ENCODE measurements at regions not wholly inside any gene's neighbourhood (a gene's known extent, or its start where the extent isn't known, plus 50 kb on each side); places are given as distances from the start of the nearest gene placed in this dataset.

DNA sequence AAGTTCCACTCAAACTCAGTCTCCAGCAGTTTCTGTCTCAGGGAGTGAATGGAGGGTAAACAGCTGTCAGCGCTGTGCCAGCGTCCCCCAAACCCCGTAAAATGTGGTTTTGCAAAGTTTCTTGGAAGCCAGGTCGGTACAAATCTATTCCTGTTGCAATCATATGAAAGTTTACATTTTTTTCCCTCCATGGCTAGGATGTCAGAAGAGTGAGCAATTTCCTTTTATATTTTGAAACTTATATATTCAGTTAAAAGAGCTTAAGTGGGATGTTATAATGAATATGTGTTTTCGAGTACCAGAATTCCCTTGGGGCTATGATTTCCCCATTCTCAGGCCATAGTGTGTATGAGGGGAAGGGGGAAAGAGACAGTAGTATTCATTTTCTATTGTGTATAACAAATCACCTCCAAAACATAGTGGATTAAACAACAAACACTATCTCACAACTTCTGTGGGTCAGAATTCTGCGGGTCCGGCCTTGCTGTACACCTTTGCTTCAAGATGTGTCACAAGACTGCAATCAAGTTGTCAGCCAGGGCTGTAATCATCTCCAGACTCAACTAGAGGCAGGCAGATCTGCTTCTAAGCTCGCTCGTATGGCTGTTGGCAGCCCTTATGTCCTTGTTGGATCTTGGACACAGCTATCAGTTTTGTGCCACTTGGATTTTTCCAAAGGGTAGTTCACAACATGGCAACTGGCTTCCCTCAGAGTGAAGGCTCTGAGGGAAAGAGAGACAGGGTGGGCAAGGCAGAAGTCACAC, 107.4 kb downstream of the SNX18 start:
- no peak overlapping the region for H3K27ac ChIP-seq (ENCODE audit: low read depth, low read length)
- 56 to 72% (median 56%) methylated on average over 9 of the region's 9 CpGs for WGBS, 3 donors

GRCh38 chr5:54621709-54622108, 104.2 kb downstream of the SNX18 start:
- H3K27ac ChIP-seq (ENCODE audit: low read depth, low read length) = no peak overlapping the region
- WGBS, 3 donors = 83 to 90% (median 85%) methylated on average over 5 of the region's 5 CpGs

- H3K27ac ChIP-seq (ENCODE audit: low read depth, low read length) = no peak overlapping the region
Observed at GRCh38 chr5:54621048-54621447, 103.5 kb downstream of the SNX18 start.

DNA sequence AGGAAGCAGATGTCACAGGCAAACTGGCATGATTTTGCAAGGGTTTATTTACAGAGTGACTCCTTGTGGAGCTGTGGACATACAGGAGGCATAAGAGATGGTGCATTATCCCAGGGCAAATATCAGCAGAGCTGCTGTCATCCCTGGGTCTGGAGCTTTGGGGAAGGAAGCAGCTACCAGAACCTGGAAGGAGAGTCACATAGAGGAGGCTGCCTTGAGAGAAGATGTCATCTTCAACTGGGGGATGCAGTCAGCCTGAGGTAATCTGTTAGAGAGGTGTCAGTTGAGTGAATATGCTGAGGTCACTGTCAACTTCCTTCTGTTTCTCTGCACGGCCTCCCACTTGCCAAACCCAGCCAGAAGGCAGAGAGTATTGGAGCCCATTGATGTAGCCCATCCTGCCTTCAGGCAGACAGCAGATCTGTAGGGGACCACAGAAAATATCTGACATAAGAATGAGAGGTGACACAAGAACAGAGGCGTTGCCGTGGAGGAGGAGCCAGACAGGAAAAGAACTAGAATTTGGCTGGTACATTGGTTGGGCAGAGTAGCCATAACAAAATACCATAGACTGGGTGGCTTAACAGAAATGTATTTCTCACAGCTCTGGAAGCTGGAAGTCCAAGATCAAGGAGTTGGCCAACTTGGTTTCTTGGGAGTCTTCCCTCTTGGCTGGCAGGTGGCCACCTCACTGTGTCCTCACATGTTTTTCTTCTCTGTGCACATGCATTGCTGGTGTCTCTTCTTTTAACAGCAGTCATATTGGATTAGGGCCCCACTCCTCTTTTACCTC, 102.8 kb downstream of the SNX18 start:
- WGBS, 3 donors = 57 to 91% (median 60%) methylated on average over 3 of the region's 3 CpGs

More at GRCh38 chr5:54621048-54621447, 103.5 kb downstream of the SNX18 start:
- 72 to 96% (median 88%) methylated on average over 1 of the region's 1 CpG for WGBS, 3 donors

DNA sequence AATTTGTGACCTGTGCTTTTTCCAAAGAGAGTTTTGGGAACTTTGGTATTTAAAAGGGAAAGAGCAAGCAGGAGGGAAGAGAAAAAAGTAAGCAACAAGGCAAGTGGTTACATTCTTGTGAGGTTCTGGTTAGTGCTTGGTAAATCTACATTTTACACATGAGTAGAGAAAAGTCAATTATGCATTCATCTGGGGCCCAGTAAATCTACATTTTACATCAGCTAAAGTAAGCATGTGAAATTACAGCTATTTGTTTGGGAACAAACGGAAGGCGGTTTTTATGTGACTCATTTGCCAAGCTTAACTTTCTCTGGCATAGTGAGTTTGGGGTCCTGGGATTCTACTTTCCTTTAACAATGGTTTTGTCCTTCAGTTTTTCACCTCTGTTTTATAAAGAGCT, 102.2 kb downstream of the SNX18 start:
- H3K27ac ChIP-seq (ENCODE audit: low read depth, low read length) = no peak overlapping the region
- WGBS, 3 donors = 57 to 89% (median 66%) methylated on average over 2 of the region's 2 CpGs

More for the DNA sequence above, 102.8 kb downstream of the SNX18 start:
- no peak overlapping the region for H3K27ac ChIP-seq (ENCODE audit: low read depth, low read length)

DNA sequence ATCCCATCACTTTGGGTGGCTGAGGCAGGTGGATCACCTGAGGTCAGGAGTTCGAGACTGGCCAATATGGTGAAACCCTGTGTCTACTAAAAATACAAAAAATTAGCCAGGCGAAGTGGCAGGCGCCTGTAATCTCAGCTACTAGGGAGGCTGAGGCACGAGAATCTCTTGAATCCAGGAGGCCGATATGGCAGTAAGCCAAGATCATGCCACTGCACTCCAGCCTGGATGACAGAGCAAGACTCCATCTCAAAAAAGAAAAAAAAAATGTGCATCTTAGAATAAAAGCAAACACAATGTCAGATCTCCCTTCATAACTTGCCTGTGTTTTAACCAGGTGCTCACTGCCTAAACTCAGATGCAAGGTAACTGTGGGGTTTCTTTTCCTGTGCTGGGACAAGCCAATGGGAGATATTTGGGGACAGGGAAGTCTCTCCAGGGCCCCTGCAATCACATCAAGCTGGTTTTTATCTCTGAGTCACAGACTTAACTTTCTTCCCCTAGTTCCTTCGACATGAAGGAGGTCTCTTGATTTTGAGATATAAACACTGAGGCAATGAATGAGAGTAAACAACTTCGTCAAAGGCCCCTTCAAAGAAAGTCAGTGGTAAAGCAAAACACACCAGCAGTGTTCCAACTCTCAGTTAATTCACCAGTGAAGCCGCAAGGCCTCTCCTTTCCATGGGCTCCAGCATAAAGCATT, 99.1 kb downstream of the SNX18 start:
- no peak overlapping the region for H3K27ac ChIP-seq (ENCODE audit: low read depth, low read length)
- WGBS, 3 donors = 79 to 86% (median 84%) methylated on average over 8 of the region's 8 CpGs

DNA sequence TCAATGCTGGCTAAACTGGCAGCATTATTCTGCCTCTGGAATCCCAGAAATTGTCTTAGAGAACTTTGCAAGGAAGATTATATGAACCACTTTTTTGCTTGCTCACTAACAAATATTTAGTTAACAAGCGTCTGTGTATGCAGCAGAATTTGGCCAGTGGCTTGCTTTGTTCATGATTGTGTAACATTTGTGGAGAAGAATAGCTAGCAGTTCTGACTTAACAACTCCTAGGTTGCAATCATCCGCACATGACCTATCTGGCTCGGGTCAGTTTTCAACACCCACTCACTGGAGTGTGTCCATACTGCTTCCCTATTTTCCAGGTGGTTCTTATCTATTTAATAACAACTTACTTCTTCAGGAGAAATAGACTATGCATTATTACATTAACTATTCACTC, 98.5 kb downstream of the SNX18 start:
- WGBS, 3 donors = 13 to 60% (median 18%) methylated on average over 3 of the region's 3 CpGs
- no peak overlapping the region for H3K27ac ChIP-seq (ENCODE audit: low read depth, low read length)

GRCh38 chr5:54615381-54615780, 97.8 kb downstream of the SNX18 start:
- no peak overlapping the region for H3K27ac ChIP-seq (ENCODE audit: low read depth, low read length)
- 95 to 97% (median 95%) methylated on average over 1 of the region's 1 CpG for WGBS, 3 donors

GRCh38 chr5:54612711-54613110, 95.2 kb downstream of the SNX18 start:
- 86 to 94% (median 92%) methylated on average over 5 of the region's 5 CpGs for WGBS, 3 donors

DNA sequence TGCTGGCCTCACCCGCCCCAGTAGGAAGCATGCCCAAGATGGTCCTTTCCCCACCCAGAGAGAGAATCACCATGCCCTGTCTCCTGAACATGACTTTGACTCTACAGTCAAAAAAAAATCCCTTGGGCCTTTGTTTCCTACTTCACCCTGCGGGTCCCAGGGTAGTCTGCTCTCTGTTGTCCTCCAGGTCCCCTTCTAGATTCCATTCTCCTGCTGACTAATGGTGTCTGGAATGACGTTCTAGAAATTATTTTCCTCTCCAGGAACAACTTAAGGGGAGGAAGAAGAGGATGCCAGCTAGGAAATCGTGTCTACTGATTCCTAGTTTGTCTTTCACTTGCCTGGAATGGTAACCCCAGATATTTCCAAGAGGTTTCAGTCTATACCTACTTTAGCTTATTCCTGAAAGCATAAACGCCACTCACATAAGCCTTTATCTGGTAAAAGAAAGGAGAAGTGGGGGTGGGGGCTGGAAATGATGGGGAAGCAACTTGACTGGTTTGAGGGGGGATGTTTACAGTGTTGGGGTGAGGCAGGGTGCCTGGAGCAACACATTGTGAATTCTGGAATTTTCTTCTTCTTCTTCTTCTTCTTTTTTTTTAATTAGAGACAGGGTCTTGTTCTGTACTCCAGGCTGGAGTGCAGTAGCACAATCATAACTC, 93.9 kb downstream of the SNX18 start:
- WGBS, 3 donors = 51 to 65% (median 57%) methylated on average over 5 of the region's 5 CpGs
- no peak overlapping the region for H3K27ac ChIP-seq (ENCODE audit: low read depth, low read length)

More at GRCh38 chr5:54612711-54613110, 95.2 kb downstream of the SNX18 start:
- no peak overlapping the region for H3K27ac ChIP-seq (ENCODE audit: low read depth, low read length)

- no peak overlapping the region for H3K27ac ChIP-seq (ENCODE audit: low read depth, low read length)
- 50 to 75% (median 51%) methylated on average over 6 of the region's 6 CpGs for WGBS, 3 donors
Observed at GRCh38 chr5:54610197-54610944, 92.8 kb downstream of the SNX18 start.

DNA sequence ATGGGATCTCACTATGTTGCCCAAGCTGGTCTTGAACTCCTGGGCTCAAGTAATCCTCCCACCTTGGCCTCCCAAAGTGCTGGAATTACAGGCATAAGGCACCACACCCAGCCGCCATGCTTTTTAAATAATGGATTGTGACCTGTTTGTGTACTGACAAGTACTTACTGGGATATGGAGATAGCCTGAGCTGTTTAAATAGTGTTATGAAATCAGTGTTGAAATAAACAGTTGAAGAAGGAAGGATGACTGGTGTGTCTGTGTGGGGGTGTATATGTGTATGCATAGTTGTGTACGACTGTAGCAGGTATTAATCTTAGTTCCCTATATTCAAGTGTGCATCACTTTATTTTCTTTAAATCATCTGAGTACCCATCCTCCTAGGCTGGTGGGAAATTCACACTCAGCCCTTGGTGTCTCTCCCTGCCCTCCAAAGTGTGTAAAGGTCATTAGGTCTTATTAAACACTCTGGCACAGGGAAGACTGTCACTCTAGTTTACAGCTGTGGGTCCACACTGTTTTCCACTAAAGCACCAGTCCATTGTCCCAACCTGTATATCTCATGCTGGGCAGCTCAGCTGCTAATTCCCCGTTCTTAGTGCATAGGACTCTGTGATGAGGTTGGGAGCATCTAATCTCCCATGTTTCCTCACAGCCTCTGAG, 91.0 kb downstream of the SNX18 start:
- WGBS, 3 donors = 64 to 73% (median 65%) methylated on average over 3 of the region's 3 CpGs
- no peak overlapping the region for H3K27ac ChIP-seq (ENCODE audit: low read depth, low read length)

GRCh38 chr5:54607006-54607405, 89.4 kb downstream of the SNX18 start:
- no peak overlapping the region for H3K27ac ChIP-seq (ENCODE audit: low read depth, low read length)
- 86 to 93% (median 92%) methylated on average over 3 of the region's 3 CpGs for WGBS, 3 donors

- no peak overlapping the region for H3K27ac ChIP-seq (ENCODE audit: low read depth, low read length)
- 32 to 46% (median 39%) methylated on average over 1 of the region's 1 CpG for WGBS, 3 donors
Observed at GRCh38 chr5:54603372-54603771, 85.8 kb downstream of the SNX18 start.

- WGBS, 3 donors = 70 to 85% (median 71%) methylated on average over 7 of the region's 7 CpGs
- H3K27ac ChIP-seq (ENCODE audit: low read depth, low read length) = no peak overlapping the region
Observed at GRCh38 chr5:54602475-54602874, 84.9 kb downstream of the SNX18 start.

DNA sequence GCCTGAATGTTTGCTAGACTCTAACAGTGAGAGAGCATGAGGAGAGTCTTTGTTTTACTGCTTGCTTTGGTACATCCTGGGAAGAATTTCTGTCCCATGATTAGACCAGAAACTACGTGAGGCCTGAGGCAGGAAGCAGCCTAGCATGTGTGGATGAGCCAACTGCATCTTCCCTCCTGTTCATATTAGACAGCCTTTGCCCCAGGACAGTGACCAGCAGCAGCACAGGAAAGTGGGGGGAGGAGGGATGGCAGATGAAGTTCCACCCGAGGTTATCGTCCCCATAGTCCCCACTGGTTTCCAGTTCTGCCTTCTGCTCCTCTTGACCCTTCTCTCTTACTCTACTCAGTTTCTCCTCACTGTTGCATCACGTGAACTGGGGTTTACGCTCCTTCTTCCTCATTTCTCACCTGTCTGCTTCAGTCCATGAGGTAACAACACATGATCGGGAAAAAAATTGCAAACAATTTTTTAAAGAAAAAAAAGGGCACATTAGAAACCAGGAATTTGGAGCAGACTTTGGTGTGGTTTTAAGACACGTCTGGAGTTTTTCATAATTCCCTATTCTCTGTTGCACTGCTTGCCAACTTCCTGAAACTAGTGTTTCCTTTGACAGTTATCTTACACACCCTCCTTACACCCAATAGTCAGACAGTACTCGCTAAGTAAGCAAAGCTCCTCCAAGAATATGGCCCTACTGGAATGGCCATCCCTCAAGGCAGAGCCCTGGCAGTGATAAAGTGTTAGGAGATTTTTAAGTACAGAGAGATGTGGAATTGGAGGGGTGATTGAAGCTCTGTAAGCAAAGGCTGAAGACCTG, 84.1 kb downstream of the SNX18 start:
- WGBS, 3 donors = 29 to 69% (median 44%) methylated on average over 8 of the region's 8 CpGs
- no peak overlapping the region for H3K27ac ChIP-seq (ENCODE audit: low read depth, low read length)
